SK-N-SH treated with all-trans-retinoic acid at 6 μM for 48 hours (cell line): ENCODE measurements at regions not wholly inside any gene's neighbourhood (a gene's known extent, or its start where the extent isn't known, plus 50 kb on each side); places are given as distances from the start of the nearest gene placed in this dataset.
A peak's percentile ranks its signal among the peaks of the same experiment; 100 is the strongest.

Source experiments
- ATAC-seq: fragments of 200-7000 bp; cut with Tn5 transposase; 3 replicates; pipeline ENCODE4 v1.9.1; 2020; ENCODE audit warnings: mild to moderate bottlenecking, moderate library complexity
- ARNTL ChIP-seq: fragments of 450-650 bp; formaldehyde crosslinking; IDR thresholded peaks from 2 replicates; pipeline ENCODE4 v1.5.0; 2020; ENCODE audit warnings: low read depth, mild to moderate bottlenecking, moderate library complexity, borderline replicate concordance
- BACH2 ChIP-seq: fragments of 250-450 bp; sonication (Bioruptor Pico); IDR thresholded peaks from 2 replicates; pipeline ENCODE4 v1.9.0; 2021; ENCODE audit warnings: mild to moderate bottlenecking, borderline replicate concordance
- CREB5 ChIP-seq: fragments of 250-450 bp; sonication (Bioruptor Pico); IDR thresholded peaks from 2 replicates; pipeline ENCODE4 v1.5.1; 2020; ENCODE audit warnings: low read depth, mild to moderate bottlenecking, moderate library complexity
- CSDC2 ChIP-seq: fragments of 250-450 bp; sonication (Bioruptor Pico); IDR thresholded peaks from 2 replicates; pipeline ENCODE4 v1.5.0; 2020; ENCODE audit warnings: mild to moderate bottlenecking, moderate library complexity
- ESRRG ChIP-seq: fragments of 250-450 bp; sonication (Bioruptor Pico); IDR thresholded peaks from 2 replicates; pipeline ENCODE4 v1.6.1; 2021; ENCODE audit warnings: mild to moderate bottlenecking
- GLIS3 ChIP-seq: fragments of 250-450 bp; sonication (Bioruptor Pico); IDR thresholded peaks from 2 replicates; pipeline ENCODE4 v1.5.0; 2020; ENCODE audit warnings: mild to moderate bottlenecking, moderate library complexity
- ISL1 ChIP-seq: fragments of 250-450 bp; sonication (Bioruptor Pico); IDR thresholded peaks from 2 replicates; pipeline ENCODE4 v2.1.2; 2022; ENCODE audit warnings: mild to moderate bottlenecking, moderate library complexity
- OSR1 ChIP-seq: fragments of 250-450 bp; sonication (Bioruptor Pico); IDR thresholded peaks from 2 replicates; pipeline ENCODE4 v1.8.0; 2022; ENCODE audit warnings: moderate library complexity, mild to moderate bottlenecking, inconsistent platforms
- POU6F1 ChIP-seq: fragments of 250-450 bp; sonication (Bioruptor Pico); IDR thresholded peaks from 2 replicates; pipeline ENCODE4 v1.8.0; 2021; ENCODE audit warnings: low read depth, mild to moderate bottlenecking, moderate library complexity, borderline replicate concordance
- PPARA ChIP-seq: fragments of 250-450 bp; sonication (Bioruptor Pico); IDR thresholded peaks from 2 replicates; pipeline ENCODE4 v1.5.0; 2020; ENCODE audit warnings: mild to moderate bottlenecking, borderline replicate concordance
- SNAI2 ChIP-seq: fragments of 250-450 bp; sonication (Bioruptor Pico); IDR thresholded peaks from 2 replicates; pipeline ENCODE4 v1.5.0; 2020; ENCODE audit warnings: mild to moderate bottlenecking, moderate library complexity
- TOX ChIP-seq: fragments of 250-450 bp; sonication (Bioruptor Pico); IDR thresholded peaks from 2 replicates; pipeline ENCODE4 v1.8.0; 2021; ENCODE audit warnings: mild to moderate bottlenecking, moderate library complexity, borderline replicate concordance
- ZC3H10 ChIP-seq: fragments of 250-450 bp; sonication (Bioruptor Pico); IDR thresholded peaks from 2 replicates; pipeline ENCODE4 v1.5.1; 2021; ENCODE audit warnings: mild to moderate bottlenecking, moderate library complexity
- ZFP3 ChIP-seq: fragments of 250-450 bp; sonication (Bioruptor Pico); IDR thresholded peaks from 2 replicates; pipeline ENCODE4 v1.5.0; 2020; ENCODE audit warnings: mild to moderate bottlenecking, moderate library complexity
- ZFP30 ChIP-seq: fragments of 450-650 bp; formaldehyde crosslinking; IDR thresholded peaks from 2 replicates; pipeline ENCODE4 v1.5.0; 2022; ENCODE audit warnings: mild to moderate bottlenecking, moderate library complexity
- ZNF565 ChIP-seq: fragments of 450-650 bp; formaldehyde crosslinking; conservative IDR thresholded peaks from 2 replicates; pipeline ENCODE4 v1.5.0; 2020; ENCODE audit warnings: low read depth, mild to moderate bottlenecking, moderate library complexity
- ZNF70 ChIP-seq: fragments of 450-650 bp; formaldehyde crosslinking; IDR thresholded peaks from 2 replicates; pipeline ENCODE4 v1.5.0; 2020; ENCODE audit warnings: mild to moderate bottlenecking, moderate library complexity
- ZNF8 ChIP-seq: fragments of 450-650 bp; formaldehyde crosslinking; IDR thresholded peaks from 2 replicates; pipeline ENCODE4 v1.5.0; 2020; ENCODE audit warnings: mild to moderate bottlenecking, moderate library complexity
- TF ChIP-seq, protein P1 (sequence below): fragments of 250-450 bp; sonication (Bioruptor Pico); IDR thresholded peaks from 2 replicates; pipeline ENCODE4 v1.5.0; 2020; ENCODE audit warnings: mild to moderate bottlenecking, moderate library complexity
- TF ChIP-seq, protein P2 (sequence below): fragments of 250-450 bp; sonication (Bioruptor Pico); IDR thresholded peaks from 2 replicates; pipeline ENCODE4 v1.8.0; 2020; ENCODE audit warnings: mild to moderate bottlenecking, moderate library complexity, borderline replicate concordance

DNA sequence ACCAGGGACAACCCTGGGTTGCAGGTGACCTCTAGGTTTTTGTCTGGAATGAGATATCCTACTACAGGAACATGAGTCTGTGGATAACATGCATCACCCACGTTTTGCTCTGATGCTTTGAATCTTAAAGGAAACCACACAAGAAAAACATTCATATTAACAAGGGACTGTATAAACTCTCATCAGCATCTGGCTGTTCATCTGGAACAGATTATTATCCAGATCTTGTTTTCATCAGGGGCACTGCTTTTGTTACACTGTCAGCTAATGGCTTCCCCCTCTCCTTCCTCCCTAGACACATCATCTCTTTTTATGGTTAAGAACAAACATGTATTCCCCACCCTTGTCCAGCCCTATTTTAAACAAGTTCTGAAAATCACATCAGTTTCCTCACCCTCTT lies 1095.7 kb downstream of the AACS start (continued):
- TF ChIP-seq, protein P1, sequence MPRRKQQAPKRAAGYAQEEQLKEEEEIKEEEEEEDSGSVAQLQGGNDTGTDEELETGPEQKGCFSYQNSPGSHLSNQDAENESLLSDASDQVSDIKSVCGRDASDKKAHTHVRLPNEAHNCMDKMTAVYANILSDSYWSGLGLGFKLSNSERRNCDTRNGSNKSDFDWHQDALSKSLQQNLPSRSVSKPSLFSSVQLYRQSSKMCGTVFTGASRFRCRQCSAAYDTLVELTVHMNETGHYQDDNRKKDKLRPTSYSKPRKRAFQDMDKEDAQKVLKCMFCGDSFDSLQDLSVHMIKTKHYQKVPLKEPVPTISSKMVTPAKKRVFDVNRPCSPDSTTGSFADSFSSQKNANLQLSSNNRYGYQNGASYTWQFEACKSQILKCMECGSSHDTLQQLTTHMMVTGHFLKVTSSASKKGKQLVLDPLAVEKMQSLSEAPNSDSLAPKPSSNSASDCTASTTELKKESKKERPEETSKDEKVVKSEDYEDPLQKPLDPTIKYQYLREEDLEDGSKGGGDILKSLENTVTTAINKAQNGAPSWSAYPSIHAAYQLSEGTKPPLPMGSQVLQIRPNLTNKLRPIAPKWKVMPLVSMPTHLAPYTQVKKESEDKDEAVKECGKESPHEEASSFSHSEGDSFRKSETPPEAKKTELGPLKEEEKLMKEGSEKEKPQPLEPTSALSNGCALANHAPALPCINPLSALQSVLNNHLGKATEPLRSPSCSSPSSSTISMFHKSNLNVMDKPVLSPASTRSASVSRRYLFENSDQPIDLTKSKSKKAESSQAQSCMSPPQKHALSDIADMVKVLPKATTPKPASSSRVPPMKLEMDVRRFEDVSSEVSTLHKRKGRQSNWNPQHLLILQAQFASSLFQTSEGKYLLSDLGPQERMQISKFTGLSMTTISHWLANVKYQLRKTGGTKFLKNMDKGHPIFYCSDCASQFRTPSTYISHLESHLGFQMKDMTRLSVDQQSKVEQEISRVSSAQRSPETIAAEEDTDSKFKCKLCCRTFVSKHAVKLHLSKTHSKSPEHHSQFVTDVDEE (CRISPR knock-in tag), result no peak

DNA sequence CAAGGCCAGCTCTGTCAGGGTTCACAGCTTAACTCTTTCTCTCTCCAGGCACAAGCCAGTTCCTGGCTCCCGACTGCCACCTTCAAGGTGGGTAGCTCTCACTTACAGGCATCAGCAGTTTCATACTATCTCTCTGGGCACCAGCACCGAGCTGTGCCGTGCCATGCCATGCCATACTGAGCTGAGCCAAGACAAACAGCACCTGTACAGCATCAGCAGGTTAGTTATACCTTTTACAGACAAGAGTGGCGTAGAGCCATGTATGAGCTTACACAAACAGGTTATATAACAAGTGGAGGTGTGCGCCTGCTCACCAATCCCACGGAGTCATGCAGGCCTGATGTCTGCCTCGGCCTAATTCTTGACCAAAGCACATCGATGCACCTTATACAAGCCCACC lies 1098.7 kb downstream of the AACS start:
- no peak for TF ChIP-seq POU6F1 (CRISPR knock-in tag)
- no peak for TF ChIP-seq ZFP3 (CRISPR knock-in tag)
- TF ChIP-seq ISL1 (CRISPR knock-in tag), result no peak
- TF ChIP-seq ZNF8 (CRISPR knock-in tag), result no peak
- TF ChIP-seq, protein P2, sequence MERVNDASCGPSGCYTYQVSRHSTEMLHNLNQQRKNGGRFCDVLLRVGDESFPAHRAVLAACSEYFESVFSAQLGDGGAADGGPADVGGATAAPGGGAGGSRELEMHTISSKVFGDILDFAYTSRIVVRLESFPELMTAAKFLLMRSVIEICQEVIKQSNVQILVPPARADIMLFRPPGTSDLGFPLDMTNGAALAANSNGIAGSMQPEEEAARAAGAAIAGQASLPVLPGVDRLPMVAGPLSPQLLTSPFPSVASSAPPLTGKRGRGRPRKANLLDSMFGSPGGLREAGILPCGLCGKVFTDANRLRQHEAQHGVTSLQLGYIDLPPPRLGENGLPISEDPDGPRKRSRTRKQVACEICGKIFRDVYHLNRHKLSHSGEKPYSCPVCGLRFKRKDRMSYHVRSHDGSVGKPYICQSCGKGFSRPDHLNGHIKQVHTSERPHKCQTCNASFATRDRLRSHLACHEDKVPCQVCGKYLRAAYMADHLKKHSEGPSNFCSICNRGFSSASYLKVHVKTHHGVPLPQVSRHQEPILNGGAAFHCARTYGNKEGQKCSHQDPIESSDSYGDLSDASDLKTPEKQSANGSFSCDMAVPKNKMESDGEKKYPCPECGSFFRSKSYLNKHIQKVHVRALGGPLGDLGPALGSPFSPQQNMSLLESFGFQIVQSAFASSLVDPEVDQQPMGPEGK (CRISPR knock-in tag), result no peak
- TF ChIP-seq ARNTL, result no peak
- ATAC-seq, result no peak

DNA sequence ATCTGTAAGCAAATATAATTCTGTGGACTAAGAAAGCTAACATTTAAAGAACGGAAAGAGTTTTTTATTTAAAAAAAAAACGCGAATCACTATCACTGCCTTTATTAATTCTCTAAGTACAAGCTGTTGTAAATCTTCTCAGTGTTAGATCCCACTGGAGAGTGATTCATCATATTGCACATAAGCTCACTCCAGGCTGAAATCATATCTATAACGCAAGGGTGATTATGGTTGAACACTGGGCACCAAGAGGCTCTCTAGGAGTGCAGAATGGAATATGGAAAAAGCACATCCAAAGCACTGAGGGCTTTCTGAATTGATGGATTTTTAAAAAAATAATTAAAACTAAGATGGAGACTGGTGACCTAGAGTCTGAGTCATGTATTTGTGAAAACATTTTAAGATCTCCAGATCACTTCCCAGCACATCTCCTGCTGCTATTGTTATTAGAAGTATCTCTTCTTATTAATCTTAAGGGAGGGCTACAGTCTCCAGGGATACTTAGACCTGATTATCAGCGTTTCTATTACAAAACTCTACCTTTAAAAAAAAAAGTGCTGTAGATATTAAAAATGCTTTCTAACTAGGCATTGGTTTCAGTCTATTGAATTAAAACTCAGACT lies 1106.8 kb downstream of the AACS start:
- TF ChIP-seq OSR1 (no peak), GLIS3 (CRISPR knock-in tag) (no peak), ZNF8 (CRISPR knock-in tag) (no peak), CREB5 (CRISPR knock-in tag) (no peak), ESRRG (CRISPR knock-in tag) (no peak), PPARA (no peak), ZC3H10 (no peak), ARNTL (no peak), BACH2 (CRISPR knock-in tag) (no peak), TOX (CRISPR knock-in tag) (no peak), ZNF70 (CRISPR knock-in tag) (no peak), POU6F1 (CRISPR knock-in tag) (no peak), ZNF565 (CRISPR knock-in tag) (no peak), CSDC2 (no peak), ZFP30 (CRISPR knock-in tag) (no peak), ISL1 (CRISPR knock-in tag) (no peak), SNAI2 (CRISPR knock-in tag) (no peak)
- TF ChIP-seq, protein P2 (CRISPR knock-in tag), result no peak

More for the DNA sequence above, 1106.8 kb downstream of the AACS start:
- peak; percentile 96 for ATAC-seq
